Epithelial cell of esophagus (primary cell): ENCODE measurements at regions not wholly inside any gene's neighbourhood (a gene's known extent, or its start where the extent isn't known, plus 50 kb on each side); places are given as distances from the start of the nearest gene placed in this dataset.
"Not testable (repeated sequence)": the region's sequence is repeated elsewhere in the genome, so short reads cannot be mapped to it uniquely, and the experiment has no call there.

Experiments
- DNase-seq: peaks from one replicate; pipeline ENCODE4 v3.0.0; 2010; ENCODE audit warnings: low read depth
- H3K4me3 ChIP-seq: 2 replicates; pipeline ENCODE4 v1.5.1; 2011; ENCODE audit warnings: mild to moderate bottlenecking, low read length, control low read depth
- TF ChIP-seq, protein P1 (sequence below): IDR thresholded peaks from 2 replicates; pipeline ENCODE4 v1.5.1; 2011; ENCODE audit warnings: low read depth, mild to moderate bottlenecking, low read length, control low read depth, inconsistent platforms; ENCODE audit not compliant: insufficient read depth; ENCODE audit errors: missing control alignments

GRCh38 chr10:71912431-71912830 lies 51.8 kb upstream of the CHST3 start:
- DNase-seq = peak; percentile 27
- TF ChIP-seq, protein P1, sequence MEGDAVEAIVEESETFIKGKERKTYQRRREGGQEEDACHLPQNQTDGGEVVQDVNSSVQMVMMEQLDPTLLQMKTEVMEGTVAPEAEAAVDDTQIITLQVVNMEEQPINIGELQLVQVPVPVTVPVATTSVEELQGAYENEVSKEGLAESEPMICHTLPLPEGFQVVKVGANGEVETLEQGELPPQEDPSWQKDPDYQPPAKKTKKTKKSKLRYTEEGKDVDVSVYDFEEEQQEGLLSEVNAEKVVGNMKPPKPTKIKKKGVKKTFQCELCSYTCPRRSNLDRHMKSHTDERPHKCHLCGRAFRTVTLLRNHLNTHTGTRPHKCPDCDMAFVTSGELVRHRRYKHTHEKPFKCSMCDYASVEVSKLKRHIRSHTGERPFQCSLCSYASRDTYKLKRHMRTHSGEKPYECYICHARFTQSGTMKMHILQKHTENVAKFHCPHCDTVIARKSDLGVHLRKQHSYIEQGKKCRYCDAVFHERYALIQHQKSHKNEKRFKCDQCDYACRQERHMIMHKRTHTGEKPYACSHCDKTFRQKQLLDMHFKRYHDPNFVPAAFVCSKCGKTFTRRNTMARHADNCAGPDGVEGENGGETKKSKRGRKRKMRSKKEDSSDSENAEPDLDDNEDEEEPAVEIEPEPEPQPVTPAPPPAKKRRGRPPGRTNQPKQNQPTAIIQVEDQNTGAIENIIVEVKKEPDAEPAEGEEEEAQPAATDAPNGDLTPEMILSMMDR = no peak
- no peak overlapping the region for H3K4me3 ChIP-seq

DNA sequence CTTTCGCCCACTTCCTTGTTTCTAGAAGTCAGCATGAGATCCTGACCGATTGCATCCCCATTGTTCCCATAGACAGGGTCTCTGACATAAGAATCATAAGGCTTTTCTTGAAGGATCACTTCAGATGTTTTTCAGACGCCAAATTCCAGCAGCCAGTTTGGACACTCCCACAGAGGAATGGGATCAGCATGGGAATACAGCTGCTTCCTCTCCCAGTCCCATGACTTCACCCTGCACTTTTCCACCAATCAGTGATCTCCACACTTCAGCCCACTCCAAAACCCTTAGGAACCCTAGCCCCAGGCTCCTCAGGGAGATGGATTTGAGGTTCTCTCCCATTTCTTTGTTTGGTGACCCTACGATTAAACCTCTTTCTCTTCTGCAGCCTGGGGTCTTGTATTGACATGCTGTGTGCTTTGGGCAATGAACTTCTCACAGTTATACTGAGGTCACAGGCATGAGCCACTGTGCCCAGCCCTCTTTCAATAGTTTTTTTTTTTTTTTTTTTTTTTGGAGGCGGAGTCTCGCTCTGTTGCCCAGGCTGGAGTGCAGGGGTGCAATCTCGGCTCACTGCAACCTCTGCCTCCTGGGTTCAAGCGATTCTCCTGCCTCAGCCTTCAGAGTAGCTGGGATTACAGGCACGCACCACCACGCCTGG lies 52.8 kb upstream of the CHST3 start:
- TF ChIP-seq, protein P1 = no peak
- no peak overlapping the region for H3K4me3 ChIP-seq
- no peak for DNase-seq

DNA sequence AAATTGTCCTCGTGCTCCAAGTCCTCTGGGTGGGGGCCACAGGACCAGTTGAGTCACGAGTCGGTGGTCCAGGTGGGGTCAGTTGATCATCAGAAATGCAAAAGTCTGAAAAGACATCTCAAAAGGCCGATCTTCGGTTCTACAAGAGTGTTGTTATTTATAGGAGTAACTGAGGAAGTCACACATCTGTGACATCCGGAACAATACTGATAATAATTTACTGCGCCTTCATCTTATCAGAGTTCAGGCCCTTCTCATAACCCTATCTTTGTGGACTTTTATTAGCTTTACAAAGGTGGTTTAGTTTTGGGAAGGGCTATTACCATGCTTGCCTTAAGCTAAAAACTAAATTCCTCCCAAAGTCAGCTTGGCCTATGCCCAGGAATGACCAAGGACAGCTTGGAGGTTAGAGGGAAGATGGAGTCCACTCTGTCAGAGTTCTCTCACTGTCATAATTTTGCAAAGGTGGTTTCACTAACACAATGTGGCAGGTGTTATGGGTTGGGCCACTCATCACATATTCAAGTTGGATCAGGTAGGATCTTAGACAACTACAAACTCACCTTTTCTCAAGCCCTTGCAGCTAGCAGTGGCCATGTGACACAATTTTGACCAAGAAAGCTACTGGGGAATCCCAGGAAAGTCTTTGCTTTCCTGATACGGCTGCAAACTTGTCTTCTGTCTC lies 54.7 kb upstream of the CHST3 start:
- no peak overlapping the region for H3K4me3 ChIP-seq
- TF ChIP-seq, protein P1 = no peak
- no peak for DNase-seq

DNA sequence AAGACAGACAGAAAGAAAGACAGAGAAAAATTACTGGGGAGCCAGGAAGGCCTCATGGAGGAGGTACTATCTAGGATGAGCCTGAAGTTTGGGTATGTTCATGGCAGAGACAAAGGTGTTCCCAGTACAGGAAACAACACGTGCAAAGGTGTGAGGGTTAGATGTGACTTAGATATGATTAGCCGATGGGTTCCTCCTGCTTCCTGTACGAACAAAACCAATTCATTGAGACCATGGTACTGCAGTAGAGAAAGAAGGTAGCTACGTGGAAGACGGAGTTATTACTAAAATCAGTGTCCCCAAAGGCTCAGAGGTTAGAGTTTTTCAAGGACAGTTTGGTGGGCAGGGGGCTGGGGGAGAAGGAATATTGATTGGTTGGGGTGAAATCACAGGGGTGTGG lies 55.2 kb upstream of the CHST3 start:
- no peak for DNase-seq
- TF ChIP-seq, protein P1 = no peak
- no peak overlapping the region for H3K4me3 ChIP-seq

GRCh38 chr10:71905164-71905563 lies 54.1 kb upstream of the PSAP start:
- no peak for DNase-seq
- no peak overlapping the region for H3K4me3 ChIP-seq
- TF ChIP-seq, protein P1 = no peak

DNA sequence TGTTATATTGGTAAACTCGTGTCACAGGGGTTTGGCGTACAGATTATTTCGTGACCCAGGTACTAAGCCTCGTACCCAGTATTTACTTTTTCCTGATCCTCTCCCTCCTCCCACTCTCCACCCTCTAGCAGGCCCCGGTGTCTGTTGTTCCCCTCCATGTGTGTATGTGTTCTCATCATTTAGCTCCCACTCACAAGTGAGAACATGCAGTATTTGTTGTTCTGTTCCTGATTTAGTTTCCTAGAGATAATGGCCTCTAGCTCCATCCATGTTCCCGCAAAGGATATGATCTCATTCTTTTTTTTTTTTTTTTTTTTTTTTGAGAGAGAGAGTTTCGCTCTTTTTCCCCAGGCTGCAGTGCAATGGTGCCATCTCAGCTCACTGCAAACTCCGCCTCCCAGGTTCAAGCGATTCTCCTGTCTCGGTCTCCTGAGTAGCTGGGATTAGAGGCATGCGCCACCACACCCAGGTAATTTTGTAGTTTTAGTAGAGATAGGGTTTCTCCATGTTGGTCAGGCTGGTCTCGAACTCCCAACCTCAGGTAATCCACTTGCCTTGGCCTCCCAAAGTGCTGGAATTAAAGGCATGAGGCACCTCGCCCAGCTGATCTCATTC lies 52.7 kb upstream of the PSAP start:
- DNase-seq = peak; percentile 53
- H3K4me3 ChIP-seq = not testable (repeated sequence)

GRCh38 chr10:71902351-71902750 lies 51.3 kb upstream of the PSAP start:
- TF ChIP-seq, protein P1 = no peak
- DNase-seq = no peak

More at GRCh38 chr10:71902351-71902750, 51.3 kb upstream of the PSAP start:
- no peak overlapping the region for H3K4me3 ChIP-seq
